Karpas-422 (cell line): ENCODE measurements at regions not wholly inside any gene's neighbourhood (a gene's known extent, or its start where the extent isn't known, plus 50 kb on each side); places are given as distances from the start of the nearest gene placed in this dataset.
"Not testable (repeated sequence)": the region's sequence is repeated elsewhere in the genome, so short reads cannot be mapped to it uniquely, and the experiment has no call there.

ENCODE experiments used
- DNase-seq: peaks from one replicate; pipeline ENCODE4 v3.0.0-alpha.2; 2015
- H2AFZ ChIP-seq: fragments of 200-600 bp; sonication (generic); 2 replicates; pipeline ENCODE4 v1.6.1; 2014; ENCODE audit warnings: antibody characterized with exemption, low read length, mixed read lengths
- H3K27ac ChIP-seq: fragments of 200-600 bp; sonication (generic); 2 replicates; pipeline ENCODE4 v1.5.1; 2014; ENCODE audit warnings: mild to moderate bottlenecking, low read length, moderate library complexity
- H3K27me3 ChIP-seq: fragments of 200-600 bp; sonication (generic); 2 replicates; pipeline ENCODE4 v1.6.1; 2014; ENCODE audit warnings: low read length, mixed read lengths
- H3K36me3 ChIP-seq: fragments of 200-600 bp; sonication (generic); 2 replicates; pipeline ENCODE4 v1.6.1; 2014; ENCODE audit warnings: low read length, mixed read lengths; ENCODE audit not compliant: insufficient read depth
- H3K4me1 ChIP-seq: fragments of 200-600 bp; sonication (generic); 2 replicates; pipeline ENCODE4 v1.6.1; 2014; ENCODE audit warnings: mild to moderate bottlenecking, low read length, mixed read lengths
- H3K4me2 ChIP-seq: fragments of 200-600 bp; sonication (generic); 2 replicates; pipeline ENCODE4 v1.6.1; 2014; ENCODE audit warnings: low read length, low read depth, mild to moderate bottlenecking; ENCODE audit not compliant: poor library complexity, severe bottlenecking
- H3K4me3 ChIP-seq: fragments of 200-600 bp; sonication (generic); 2 replicates; pipeline ENCODE4 v1.5.1; 2014; ENCODE audit warnings: mild to moderate bottlenecking, antibody characterized with exemption, low read length, mixed read lengths
- H3K79me2 ChIP-seq: fragments of 200-600 bp; sonication (generic); 2 replicates; pipeline ENCODE4 v1.6.1; 2014; ENCODE audit warnings: mild to moderate bottlenecking, low read length, mixed read lengths
- H3K9ac ChIP-seq: fragments of 200-600 bp; sonication (generic); 2 replicates; pipeline ENCODE4 v1.6.0; 2014; ENCODE audit warnings: low read length
- H3K9me2 ChIP-seq: fragments of 200-600 bp; sonication (generic), shearing (Covaris generic); replicated peaks from 2 replicates; pipeline ENCODE4 v1.6.0; 2014; ENCODE audit warnings: mild to moderate bottlenecking, low read length, moderate library complexity; ENCODE audit not compliant: insufficient read depth
- H3K9me3 ChIP-seq: fragments of 300-700, 200-600 bp; sonication (generic); 2 replicates; pipeline ENCODE4 v1.6.1; 2014; ENCODE audit warnings: low read length, mixed read lengths
- H4K20me1 ChIP-seq: fragments of 200-600 bp; sonication (generic); 2 replicates; pipeline ENCODE4 v1.6.1; 2014; ENCODE audit warnings: mild to moderate bottlenecking, antibody characterized with exemption, low read length, low read depth; ENCODE audit not compliant: insufficient read depth

- Histone ChIP-seq H3K79me2 (no peaks in the 10 kb centered on the region), H3K27ac (no peak overlapping the region), H3K36me3 (no peaks in the 10 kb centered on the region), H2AFZ (0 out of 2 replicates have a peak overlapping the region, but pooled peaks have one; percentile 18), H3K4me1 (no peaks in the 10 kb centered on the region), H3K9me3 (no peaks in the 10 kb centered on the region), H3K27me3 (no peaks in the 10 kb centered on the region), H4K20me1 (no peaks in the 10 kb centered on the region), H3K4me2 (no peak overlapping the region), H3K9ac (no peak overlapping the region), H3K4me3 (no peak overlapping the region), H3K9me2 (no peaks in the 10 kb centered on the region)
- DNase-seq, result no peak
Measured at GRCh38 chr14:38950676-38951075, 152.4 kb downstream of the SEC23A start.

- H3K9me3 ChIP-seq, result no peaks in the 10 kb centered on the region
- no peak overlapping the region for H2AFZ ChIP-seq
- no peaks in the 10 kb centered on the region for H3K79me2 ChIP-seq
- no peak for DNase-seq
- H4K20me1 ChIP-seq, result no peaks in the 10 kb centered on the region
- no peaks in the 10 kb centered on the region for H3K36me3 ChIP-seq
- no peaks in the 10 kb centered on the region for H3K4me1 ChIP-seq
- no peak overlapping the region for H3K9ac ChIP-seq
- H3K27ac ChIP-seq, result no peak overlapping the region
- no peaks in the 10 kb centered on the region for H3K9me2 ChIP-seq
- H3K4me3 ChIP-seq, result no peak overlapping the region
- H3K27me3 ChIP-seq, result no peaks in the 10 kb centered on the region
- H3K4me2 ChIP-seq, result no peak overlapping the region
Measured at GRCh38 chr14:38948576-38948975, 154.5 kb downstream of the SEC23A start.

GRCh38 chr14:38948171-38948570, 154.9 kb downstream of the SEC23A start:
- no peak overlapping the region for H3K4me2 ChIP-seq
- H3K27me3 ChIP-seq, result no peaks in the 10 kb centered on the region
- H3K79me2 ChIP-seq, result no peaks in the 10 kb centered on the region
- no peak overlapping the region for H3K4me3 ChIP-seq
- H3K9ac ChIP-seq, result no peak overlapping the region
- no peak overlapping the region for H2AFZ ChIP-seq
- no peaks in the 10 kb centered on the region for H3K9me3 ChIP-seq
- no peaks in the 10 kb centered on the region for H3K9me2 ChIP-seq
- H3K27ac ChIP-seq, result no peak overlapping the region
- no peaks in the 10 kb centered on the region for H3K4me1 ChIP-seq
- H4K20me1 ChIP-seq, result no peaks in the 10 kb centered on the region
- no peak for DNase-seq
- no peaks in the 10 kb centered on the region for H3K36me3 ChIP-seq

GRCh38 chr14:38947343-38947742, 155.7 kb downstream of the SEC23A start:
- H3K27me3 ChIP-seq, result no peaks in the 10 kb centered on the region
- H3K79me2 ChIP-seq, result no peaks in the 10 kb centered on the region
- H3K9me3 ChIP-seq, result no peaks in the 10 kb centered on the region
- H3K36me3 ChIP-seq, result no peaks in the 10 kb centered on the region
- no peaks in the 10 kb centered on the region for H4K20me1 ChIP-seq
- H3K4me2 ChIP-seq, result no peak overlapping the region
- H3K9me2 ChIP-seq, result no peaks in the 10 kb centered on the region
- H3K9ac ChIP-seq, result no peak overlapping the region
- DNase-seq, result no peak
- no peak overlapping the region for H3K4me3 ChIP-seq
- H3K27ac ChIP-seq, result no peak overlapping the region
- no peaks in the 10 kb centered on the region for H3K4me1 ChIP-seq
- no peak overlapping the region for H2AFZ ChIP-seq

GRCh38 chr14:38944691-38945090, 158.3 kb downstream of the SEC23A start:
- no peaks in the 10 kb centered on the region for H3K9me3 ChIP-seq
- no peaks in the 10 kb centered on the region for H3K79me2 ChIP-seq
- H3K36me3 ChIP-seq, result no peaks in the 10 kb centered on the region
- H2AFZ ChIP-seq, result no peak overlapping the region
- DNase-seq, result no peak
- no peaks in the 10 kb centered on the region for H4K20me1 ChIP-seq
- H3K27ac ChIP-seq, result no peak overlapping the region
- H3K9me2 ChIP-seq, result no peaks in the 10 kb centered on the region
- H3K4me1 ChIP-seq, result no peaks in the 10 kb centered on the region
- H3K4me2 ChIP-seq, result no peak overlapping the region
- H3K9ac ChIP-seq, result no peak overlapping the region
- no peak overlapping the region for H3K4me3 ChIP-seq
- H3K27me3 ChIP-seq, result no peaks in the 10 kb centered on the region

- Histone ChIP-seq H4K20me1 (no peaks in the 10 kb centered on the region), H3K36me3 (no peaks in the 10 kb centered on the region), H3K9me3 (no peaks in the 10 kb centered on the region), H3K4me3 (no peak overlapping the region), H2AFZ (no peak overlapping the region), H3K79me2 (no peaks in the 10 kb centered on the region), H3K27me3 (no peaks in the 10 kb centered on the region), H3K27ac (no peak overlapping the region), H3K4me1 (no peaks in the 10 kb centered on the region), H3K9ac (no peak overlapping the region), H3K4me2 (no peak overlapping the region), H3K9me2 (no peaks in the 10 kb centered on the region)
- peak; percentile 58 for DNase-seq
Measured at GRCh38 chr14:38941488-38941887, 161.5 kb downstream of the SEC23A start.

GRCh38 chr14:38932653-38933000, 170.4 kb downstream of the SEC23A start:
- H3K4me3 ChIP-seq, H2AFZ ChIP-seq, H3K79me2 ChIP-seq, H3K27ac ChIP-seq, DNase-seq, H3K9me3 ChIP-seq, H3K4me1 ChIP-seq, H4K20me1 ChIP-seq, H3K9me2 ChIP-seq, H3K4me2 ChIP-seq, H3K36me3 ChIP-seq, H3K9ac ChIP-seq, H3K27me3 ChIP-seq: not testable (repeated sequence)

GRCh38 chr14:38931969-38932652, 170.9 kb downstream of the SEC23A start:
- Histone ChIP-seq H4K20me1 (no peaks in the 10 kb centered on the region), H3K27me3 (no peaks in the 10 kb centered on the region; the same call in 1 of the 2 replicates), H3K4me3 (no peak overlapping the region), H3K4me1 (no peaks in the 10 kb centered on the region), H3K9me3 (no peaks in the 10 kb centered on the region), H3K36me3 (no peaks in the 10 kb centered on the region), H3K9me2 (no peaks in the 10 kb centered on the region), H3K9ac (no peak overlapping the region), H2AFZ (no peak overlapping the region), H3K4me2 (no peak overlapping the region), H3K27ac (no peak overlapping the region), H3K79me2 (no peaks in the 10 kb centered on the region)
- DNase-seq, result no peak

- H2AFZ ChIP-seq, result no peak overlapping the region
- H3K9ac ChIP-seq, result no peak overlapping the region
- no peak overlapping the region for H3K4me2 ChIP-seq
- H3K27me3 ChIP-seq, result no peaks in the 10 kb centered on the region; the same call in 1 of the 2 replicates
- H3K4me3 ChIP-seq, result no peak overlapping the region
- H3K79me2 ChIP-seq, result no peaks in the 10 kb centered on the region
- no peaks in the 10 kb centered on the region for H4K20me1 ChIP-seq
- H3K9me2 ChIP-seq, result no peaks in the 10 kb centered on the region
- no peaks in the 10 kb centered on the region for H3K36me3 ChIP-seq
- no peak overlapping the region for H3K27ac ChIP-seq
- H3K9me3 ChIP-seq, result no peaks in the 10 kb centered on the region
- no peaks in the 10 kb centered on the region for H3K4me1 ChIP-seq
- DNase-seq, result no peak
Measured at GRCh38 chr14:38930898-38931297, 172.1 kb downstream of the SEC23A start.
